Mammary epithelial cell (primary cell): ENCODE measurements at regions not wholly inside any gene's neighbourhood (a gene's known extent, or its start where the extent isn't known, plus 50 kb on each side); places are given as distances from the start of the nearest gene placed in this dataset.

Experiments
- CTCF ChIP-seq, 2 donors: IDR thresholded peaks in 1 of 2; conservative IDR thresholded peaks in 1 of 2; 2 replicates each; pipeline ENCODE4 v1.5.1; 2011 to 2012; ENCODE audit warnings: inconsistent platforms in 2 of 2, low read length in 2 of 2, mild to moderate bottlenecking in 2 of 2, control low read depth in 1 of 2, low read depth in 1 of 2; ENCODE audit not compliant: insufficient read depth in 1 of 2; ENCODE audit errors: extremely low read depth in 1 of 2
- EZH2 ChIP-seq: IDR thresholded peaks from 2 replicates; pipeline ENCODE4 v1.6.1; 2012; ENCODE audit warnings: low read length, inconsistent platforms, borderline replicate concordance

DNA sequence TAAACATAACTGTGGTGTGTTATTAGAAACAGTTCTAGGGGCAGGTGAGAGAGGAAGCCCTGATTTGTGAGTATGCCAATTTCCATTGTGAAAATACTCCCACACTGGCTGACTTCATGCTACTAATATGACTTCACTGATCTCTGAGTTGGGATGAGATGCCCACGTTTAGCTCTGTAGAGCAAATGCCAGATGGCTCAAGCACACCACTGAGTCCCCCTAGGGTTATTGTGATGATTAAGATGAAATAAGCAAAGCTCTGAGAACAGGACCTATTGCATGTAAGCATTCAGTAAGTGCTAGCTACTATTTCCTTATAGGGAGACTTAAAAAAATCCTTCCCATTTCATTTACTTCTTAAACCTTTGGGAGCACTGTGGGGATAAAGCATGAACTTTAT lies 117.6 kb downstream of the CENPF start:
- TF ChIP-seq CTCF (conservative IDR thresholded peaks at IDR 0.05 in 1 of 2, IDR thresholded peaks at IDR 0.05 in 1 of 2; ENCODE audit: extremely low read depth in 1 of 2, insufficient read depth in 1 of 2, low read depth in 1 of 2, low read length in 2 of 2) (no peak), EZH2 (no peak)
